ENCODE measurements at regions not wholly inside any gene's neighbourhood (a gene's known extent, or its start where the extent isn't known, plus 50 kb on each side); places are given as distances from the start of the nearest gene placed in this dataset.

DNA sequence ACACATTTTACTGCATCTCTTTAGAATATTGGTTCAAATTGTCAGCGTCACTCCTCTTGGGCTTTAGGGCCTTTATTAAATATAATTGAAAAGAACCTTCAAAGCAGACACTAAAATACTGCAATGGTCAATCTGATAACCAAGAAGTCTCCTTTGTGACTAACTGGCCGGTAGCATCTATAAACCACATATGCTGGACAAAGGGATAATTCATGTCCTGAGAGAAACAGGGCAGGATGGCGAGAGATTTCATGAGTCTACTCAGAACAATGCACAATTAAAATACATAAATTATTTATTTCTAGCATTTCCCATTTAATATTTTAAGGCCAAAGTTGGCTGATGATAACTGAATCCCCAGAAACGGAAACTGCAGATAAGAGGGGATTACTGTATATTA lies 1083.4 kb upstream of the CDH18 start:
- TF ChIP-seq EZH2 (IDR thresholded peaks at IDR 0.05; ENCODE audit: insufficient read depth, poor library complexity, severe bottlenecking) (no peak), EZH2phosphoT487 (IDR thresholded peaks at IDR 0.05; ENCODE audit: insufficient read depth, low read depth) (no peak)
